IPS-18a (cell line): ENCODE measurements at regions not wholly inside any gene's neighbourhood (a gene's known extent, or its start where the extent isn't known, plus 50 kb on each side); places are given as distances from the start of the nearest gene placed in this dataset.

ENCODE experiments used
- H3K27ac ChIP-seq: one replicate; pipeline ENCODE4 v1.5.1; 2013; ENCODE audit warnings: low read length
- H3K27me3 ChIP-seq: one replicate; pipeline ENCODE4 v1.6.1; 2013; ENCODE audit warnings: mild to moderate bottlenecking, low read length; ENCODE audit not compliant: control insufficient read depth, insufficient read depth
- H3K36me3 ChIP-seq: one replicate; pipeline ENCODE4 v1.6.1; 2013; ENCODE audit warnings: low read depth, low read length; ENCODE audit not compliant: control insufficient read depth
- H3K4me1 ChIP-seq: one replicate; pipeline ENCODE4 v1.6.1; 2013; ENCODE audit warnings: low read depth, low read length; ENCODE audit not compliant: control insufficient read depth
- H3K4me3 ChIP-seq: one replicate; pipeline ENCODE4 v1.5.1; 2013; ENCODE audit warnings: low read length
- H3K9ac ChIP-seq: one replicate; pipeline ENCODE4 v1.6.1; 2013; ENCODE audit warnings: mild to moderate bottlenecking, low read length, moderate library complexity
- H3K9me3 ChIP-seq: one replicate; pipeline ENCODE4 v1.6.1; 2013; ENCODE audit warnings: low read depth, low read length; ENCODE audit not compliant: control insufficient read depth

DNA sequence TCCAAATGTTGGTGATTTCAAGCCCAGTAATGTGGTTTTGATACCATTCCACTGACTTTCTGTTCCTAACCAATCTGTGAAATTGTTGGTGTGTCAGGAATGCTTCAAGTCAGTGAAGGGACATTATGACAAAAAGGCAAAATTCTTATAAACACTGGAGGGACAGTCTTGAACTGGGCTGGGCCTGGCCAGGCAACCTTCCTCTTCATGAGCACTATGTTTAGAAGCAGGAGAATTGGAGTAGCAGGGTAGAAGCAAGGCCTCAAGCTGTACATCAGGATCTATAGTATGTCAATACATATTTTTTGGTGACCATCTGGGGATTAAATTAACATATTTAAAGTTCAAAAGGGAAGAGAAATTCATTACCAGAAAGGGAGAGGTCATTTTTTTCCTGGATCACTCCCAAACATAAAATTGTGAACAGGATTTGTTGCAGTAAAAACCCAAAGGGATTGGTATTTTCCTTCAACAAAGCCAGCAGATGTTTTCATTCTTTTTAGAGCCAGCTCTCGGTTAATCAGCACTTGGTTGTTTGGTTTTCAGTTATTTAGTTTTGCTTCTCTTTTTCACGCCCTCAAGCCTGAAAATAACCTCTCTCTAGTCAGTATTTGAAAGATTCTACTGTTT, 77.9 kb upstream of the PIK3R1 start:
- no peaks in the 10 kb centered on the region for H3K36me3 ChIP-seq
- H3K4me1 ChIP-seq: peaks cover 4% of the 10 kb centered on the region
- H3K4me3 ChIP-seq: no peak overlapping the region
- no peak overlapping the region for H3K9ac ChIP-seq
- H3K27me3 ChIP-seq: no peaks in the 10 kb centered on the region
- H3K27ac ChIP-seq: no peak overlapping the region
- H3K9me3 ChIP-seq: no peaks in the 10 kb centered on the region

DNA sequence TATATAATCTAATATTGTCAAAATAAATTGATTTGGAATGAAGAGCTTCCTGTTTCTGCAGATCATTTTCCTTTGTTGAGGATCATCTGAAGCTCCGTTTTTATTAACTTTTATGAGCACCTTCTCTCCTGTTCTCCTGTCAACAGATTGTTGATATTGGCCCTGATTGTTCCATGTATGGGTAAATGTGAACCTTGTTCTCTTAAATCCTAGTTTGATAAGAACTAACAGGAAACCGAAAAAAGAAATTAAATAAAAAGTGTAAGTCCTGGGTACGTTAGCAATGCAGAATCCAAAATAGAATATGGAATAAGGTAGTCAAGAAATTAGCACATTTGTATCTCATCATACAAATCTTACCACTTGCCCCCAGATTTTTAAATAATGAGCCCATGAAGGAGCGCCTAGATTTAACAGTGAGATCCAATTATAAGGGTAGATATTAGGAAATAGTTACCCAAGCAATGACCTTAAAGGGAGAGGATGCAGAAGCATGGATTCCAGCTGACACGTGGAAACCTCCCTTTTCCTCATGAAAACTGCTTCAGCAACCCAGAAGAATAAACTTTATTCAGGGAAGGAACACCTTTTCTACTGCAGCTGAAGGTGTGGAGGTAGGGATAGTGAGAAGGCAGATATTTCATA, 80.8 kb upstream of the PIK3R1 start:
- Histone ChIP-seq H3K4me1 (peaks cover 4% of the 10 kb centered on the region), H3K9me3 (no peaks in the 10 kb centered on the region), H3K36me3 (no peaks in the 10 kb centered on the region), H3K4me3 (no peak overlapping the region), H3K27me3 (no peaks in the 10 kb centered on the region), H3K9ac (no peak overlapping the region), H3K27ac (no peak overlapping the region)

DNA sequence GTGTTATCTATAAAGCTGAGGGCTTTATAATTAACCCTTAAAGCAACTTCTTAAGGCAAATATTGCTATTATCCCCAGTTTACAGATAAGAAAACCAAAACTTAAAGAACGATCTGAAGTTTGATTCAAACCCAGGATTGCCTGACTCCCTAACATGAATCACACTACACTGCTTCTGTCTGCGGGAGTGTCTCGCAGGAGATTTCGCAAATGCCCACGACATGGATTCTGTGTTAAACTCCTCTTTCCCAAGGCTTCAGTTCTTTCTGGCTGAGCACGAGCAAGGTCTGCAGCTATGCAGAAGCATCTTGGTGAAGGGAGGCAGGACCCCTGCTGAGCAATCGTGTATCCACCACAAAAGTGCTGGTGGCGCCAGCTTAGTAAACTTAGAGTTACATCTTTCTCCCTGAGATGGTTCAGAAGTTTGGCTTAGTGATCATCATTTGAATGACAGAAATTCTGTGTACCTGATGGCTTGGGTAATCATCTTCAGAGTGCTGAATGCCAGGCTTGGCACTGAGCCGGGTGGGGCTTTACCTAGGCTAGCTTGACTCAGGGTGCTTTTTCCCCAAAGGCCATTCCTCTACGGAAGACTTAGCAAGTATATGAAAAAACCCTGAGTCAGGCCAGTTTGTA, 81.4 kb upstream of the PIK3R1 start:
- Histone ChIP-seq H3K9ac (no peak overlapping the region), H3K4me1 (peaks cover 4% of the 10 kb centered on the region), H3K9me3 (no peaks in the 10 kb centered on the region), H3K27ac (no peak overlapping the region), H3K36me3 (no peaks in the 10 kb centered on the region), H3K4me3 (no peak overlapping the region), H3K27me3 (no peaks in the 10 kb centered on the region)

DNA sequence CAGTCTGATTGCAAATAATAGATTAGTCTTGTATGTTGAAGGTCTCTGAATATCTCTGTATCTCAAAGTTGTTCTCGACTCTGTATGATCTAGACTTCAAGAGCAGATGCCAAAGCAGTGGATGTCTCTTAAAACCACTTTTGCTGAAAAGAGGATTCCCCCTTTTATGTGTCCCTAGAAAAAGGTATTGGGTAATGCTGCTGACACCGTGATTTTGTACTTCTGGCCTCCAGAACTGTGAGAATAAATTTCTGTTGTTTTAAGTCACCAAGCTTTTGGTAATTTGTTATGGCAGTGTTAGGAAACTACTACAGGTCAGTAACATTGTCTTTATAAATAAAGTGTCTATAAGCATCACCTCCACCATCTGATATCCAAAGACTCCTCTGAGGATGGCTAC, 85.3 kb upstream of the PIK3R1 start:
- Histone ChIP-seq H3K27ac (no peak overlapping the region), H3K4me3 (no peak overlapping the region), H3K4me1 (peaks cover 4% of the 10 kb centered on the region)

DNA sequence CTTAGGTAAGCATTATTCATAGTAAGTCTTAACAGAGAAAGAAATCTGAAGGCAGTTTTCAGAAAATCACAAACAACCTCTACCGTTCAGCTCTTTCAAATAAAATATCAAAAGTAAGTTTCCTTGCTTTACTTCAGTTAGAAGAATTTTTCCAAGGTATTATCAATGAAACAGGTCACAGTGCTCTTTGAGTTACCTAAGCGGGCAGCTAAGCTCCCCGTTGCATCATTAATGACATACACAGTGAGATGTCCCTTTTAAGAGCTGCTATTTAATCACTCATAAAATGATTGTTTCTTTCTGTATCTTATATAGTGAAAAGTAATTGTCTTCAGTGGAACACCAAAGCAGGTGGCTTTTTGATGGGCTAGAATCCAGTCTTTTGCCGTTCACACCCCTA, 86.2 kb upstream of the PIK3R1 start:
- no peaks in the 10 kb centered on the region for H3K9me3 ChIP-seq
- no peaks in the 10 kb centered on the region for H3K27me3 ChIP-seq
- H3K36me3 ChIP-seq: no peaks in the 10 kb centered on the region
- peaks cover 4% of the 10 kb centered on the region for H3K4me1 ChIP-seq
- no peak overlapping the region for H3K9ac ChIP-seq
- H3K4me3 ChIP-seq: no peak overlapping the region
- H3K27ac ChIP-seq: no peak overlapping the region

More for the DNA sequence above, 85.3 kb upstream of the PIK3R1 start:
- Histone ChIP-seq H3K27me3 (no peaks in the 10 kb centered on the region), H3K9me3 (no peaks in the 10 kb centered on the region), H3K9ac (no peak overlapping the region), H3K36me3 (no peaks in the 10 kb centered on the region)

DNA sequence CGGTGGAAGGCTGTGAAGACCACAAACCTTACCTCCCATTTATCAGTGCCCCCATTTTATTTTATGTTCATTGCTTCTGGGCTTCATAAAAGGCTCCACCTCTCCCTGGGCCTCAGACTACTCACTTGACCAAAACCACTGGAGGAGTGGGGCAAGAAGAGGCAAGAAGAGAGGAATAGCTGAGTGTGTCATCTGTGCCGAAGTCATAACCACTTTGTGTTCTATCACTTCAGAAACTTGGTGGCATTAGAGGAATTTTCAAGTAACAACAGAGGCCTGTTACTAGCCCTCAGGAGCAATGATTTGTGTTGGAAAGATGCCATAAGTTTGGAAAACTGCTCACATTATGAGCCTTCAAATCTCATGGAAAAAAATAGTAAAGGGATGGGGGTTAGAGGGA, 88.7 kb upstream of the PIK3R1 start:
- H3K4me1 ChIP-seq: no peaks in the 10 kb centered on the region
- H3K4me3 ChIP-seq: no peak overlapping the region
- no peak overlapping the region for H3K9ac ChIP-seq
- H3K9me3 ChIP-seq: no peaks in the 10 kb centered on the region
- H3K27ac ChIP-seq: no peak overlapping the region
- H3K27me3 ChIP-seq: no peaks in the 10 kb centered on the region
- no peaks in the 10 kb centered on the region for H3K36me3 ChIP-seq

DNA sequence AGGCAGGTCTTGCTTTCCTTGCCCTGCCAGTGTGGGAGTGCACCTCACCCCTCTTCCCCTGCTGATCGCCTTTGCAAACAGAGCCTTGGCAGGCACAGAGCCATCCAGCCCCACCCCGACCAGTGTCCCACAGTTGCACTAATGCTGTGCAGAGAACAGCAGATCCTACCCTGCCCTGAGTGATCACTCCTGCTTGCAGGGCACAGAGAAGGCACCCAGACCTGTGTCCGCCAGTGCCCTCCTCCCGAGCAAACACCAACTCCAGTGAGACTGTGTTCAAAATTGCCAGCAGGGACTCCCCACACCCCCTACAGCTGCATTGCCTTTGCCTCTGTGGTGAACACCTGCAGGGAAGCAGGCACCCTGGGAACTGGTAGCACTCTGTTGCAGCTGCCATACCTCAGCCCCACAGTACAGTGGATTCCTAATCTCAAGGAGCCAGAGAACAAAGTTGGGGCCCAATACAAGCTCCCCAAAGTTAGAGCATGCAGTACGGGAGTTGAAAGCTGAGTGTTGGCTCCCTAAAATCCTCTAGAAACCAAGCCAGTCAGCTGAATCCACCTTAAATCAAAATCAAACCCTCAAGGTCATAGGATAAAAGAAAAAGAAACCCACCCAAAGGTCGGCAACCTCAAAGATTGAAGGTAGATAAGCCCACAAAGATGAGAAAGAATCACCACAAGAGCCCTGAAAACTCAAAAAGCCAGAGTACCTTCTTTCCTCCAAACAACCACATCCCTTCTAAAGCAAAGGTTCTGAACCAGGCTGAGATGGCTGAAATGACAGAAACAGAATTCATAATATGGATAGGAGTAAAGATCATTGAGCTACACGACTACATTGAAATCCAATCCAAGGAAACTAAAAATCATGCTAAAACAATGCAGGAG, 92.9 kb upstream of the PIK3R1 start:
- H3K9me3 ChIP-seq: no peaks in the 10 kb centered on the region
- H3K4me3 ChIP-seq: no peak overlapping the region
- no peak overlapping the region for H3K27ac ChIP-seq
- no peak overlapping the region for H3K9ac ChIP-seq
- no peaks in the 10 kb centered on the region for H3K27me3 ChIP-seq
- no peaks in the 10 kb centered on the region for H3K4me1 ChIP-seq
- no peaks in the 10 kb centered on the region for H3K36me3 ChIP-seq

DNA sequence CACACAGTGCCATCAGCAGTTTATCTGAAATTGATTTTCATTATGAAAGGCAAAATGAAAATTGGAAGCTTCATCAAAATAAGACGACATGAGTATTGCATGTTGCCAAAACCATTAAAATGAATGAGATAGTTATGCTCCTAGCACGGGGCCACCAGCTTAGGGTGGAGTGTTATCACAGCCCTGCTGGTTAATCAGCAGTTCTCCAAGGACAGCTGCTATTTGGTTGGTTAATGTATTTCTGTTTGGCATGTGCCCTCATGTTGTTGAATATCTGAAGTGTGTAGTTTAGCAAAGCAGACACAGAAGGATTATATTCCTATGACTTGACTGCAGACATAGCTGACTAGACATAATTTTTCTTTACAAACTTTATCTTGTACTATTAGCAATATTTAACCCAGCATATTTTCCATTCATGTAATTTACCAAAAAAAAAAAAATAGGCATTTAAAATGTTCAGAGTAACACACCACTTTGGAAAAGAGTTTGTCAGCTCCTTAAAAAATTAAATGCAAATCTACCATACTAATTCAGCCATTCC, 98.6 kb upstream of the PIK3R1 start:
- Histone ChIP-seq H3K9ac (no peak overlapping the region), H3K36me3 (no peaks in the 10 kb centered on the region), H3K27ac (no peak overlapping the region), H3K9me3 (no peaks in the 10 kb centered on the region), H3K4me1 (no peaks in the 10 kb centered on the region), H3K27me3 (no peaks in the 10 kb centered on the region), H3K4me3 (no peak overlapping the region)

DNA sequence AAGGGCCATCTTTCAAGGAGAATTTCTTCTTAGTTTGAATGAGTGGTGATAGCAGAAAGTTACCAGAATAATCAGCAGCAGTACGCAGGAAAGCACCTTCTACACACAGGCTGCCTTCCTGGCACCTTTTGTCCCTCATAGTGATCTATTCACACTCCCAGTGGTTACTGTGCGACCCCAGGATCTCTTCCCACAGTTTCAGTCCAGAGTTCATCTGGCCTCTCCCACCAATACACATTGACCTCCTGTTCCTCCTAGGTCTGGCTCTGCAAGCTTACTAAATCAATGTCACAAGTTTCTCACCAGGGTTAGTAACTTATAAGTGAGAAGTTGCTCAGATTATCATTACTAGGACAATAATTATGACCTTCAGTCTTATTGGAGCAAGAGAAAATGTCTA, 99.1 kb upstream of the PIK3R1 start:
- Histone ChIP-seq H3K9me3 (no peaks in the 10 kb centered on the region), H3K27ac (no peak overlapping the region), H3K27me3 (no peaks in the 10 kb centered on the region), H3K4me3 (no peak overlapping the region), H3K9ac (no peak overlapping the region), H3K36me3 (no peaks in the 10 kb centered on the region), H3K4me1 (no peaks in the 10 kb centered on the region)

DNA sequence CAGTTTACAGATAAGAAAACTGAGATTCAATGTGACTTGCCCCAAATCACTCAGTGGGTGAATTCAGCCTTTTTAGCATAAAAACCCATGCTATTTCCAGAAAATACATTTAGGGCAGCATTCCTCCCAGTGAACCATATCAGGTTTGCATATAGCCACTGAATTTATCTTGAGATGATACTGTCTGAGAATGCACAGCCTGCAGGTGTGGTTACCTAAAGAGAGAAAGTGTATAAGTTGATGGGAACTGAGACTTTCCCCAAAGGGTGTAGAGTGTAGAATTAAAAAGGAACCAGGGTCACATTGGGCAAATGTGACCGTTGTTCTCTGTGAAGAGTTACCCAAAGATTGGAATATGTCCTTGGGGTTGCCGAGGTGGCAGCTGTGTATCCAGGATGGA, 100.0 kb upstream of the PIK3R1 start:
- Histone ChIP-seq H3K4me1 (no peaks in the 10 kb centered on the region), H3K4me3 (no peak overlapping the region), H3K27me3 (no peaks in the 10 kb centered on the region), H3K9ac (no peak overlapping the region), H3K9me3 (no peaks in the 10 kb centered on the region), H3K36me3 (no peaks in the 10 kb centered on the region), H3K27ac (no peak overlapping the region)

DNA sequence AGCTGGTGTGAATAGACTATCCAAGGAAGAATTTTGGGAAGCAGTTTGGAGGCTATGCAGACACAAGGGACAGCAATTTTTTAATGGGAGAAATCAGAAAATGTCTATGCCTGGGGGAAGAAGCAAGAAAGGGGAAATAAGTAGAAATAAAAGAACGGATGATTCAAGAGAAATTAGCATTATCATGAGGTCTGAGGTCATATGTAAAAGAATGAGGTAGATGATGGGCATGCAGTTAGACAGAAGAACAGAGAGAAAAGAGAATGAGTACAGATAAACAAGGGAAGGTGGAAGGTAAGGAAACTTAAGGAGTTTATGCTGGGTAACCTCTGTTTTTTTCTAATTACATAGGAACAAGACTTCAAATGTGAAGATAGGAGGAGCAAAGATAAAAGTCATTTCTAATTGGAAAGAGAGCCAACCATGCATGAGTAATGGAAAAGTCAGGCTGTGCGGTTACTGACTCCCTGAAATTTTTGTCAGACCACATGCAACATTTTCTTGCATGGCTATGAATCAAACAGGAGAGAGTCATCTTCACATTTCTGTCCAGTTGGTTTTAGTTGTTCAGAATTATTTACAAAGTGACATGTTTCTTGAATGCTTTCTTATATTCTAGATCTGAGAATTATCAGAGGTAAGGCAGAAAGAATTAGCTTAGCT, 101.0 kb upstream of the PIK3R1 start:
- Histone ChIP-seq H3K27ac (no peak overlapping the region), H3K4me1 (no peaks in the 10 kb centered on the region), H3K4me3 (no peak overlapping the region), H3K36me3 (no peaks in the 10 kb centered on the region), H3K9ac (no peak overlapping the region), H3K9me3 (no peaks in the 10 kb centered on the region), H3K27me3 (no peaks in the 10 kb centered on the region)
